Sigmoid colon (tissue), 6 donors: ENCODE measurements at regions not wholly inside any gene's neighbourhood (a gene's known extent, or its start where the extent isn't known, plus 50 kb on each side); places are given as distances from the start of the nearest gene placed in this dataset.

Experiments
- DNase-seq: peaks from one replicate; pipeline ENCODE4 v3.0.0-alpha.2; 2019
- H3K27ac ChIP-seq, 4 donors: fragments of 200-600 bp; sonication (generic); one replicate each; pipeline ENCODE4 v1.5.1; 2016 to 2019; ENCODE audit warnings: mild to moderate bottlenecking in 1 of 4
- H3K27me3 ChIP-seq, 3 donors: fragments of 200-600 bp; sonication (generic); one replicate each; pipeline ENCODE4 v1.5.1; 2019; ENCODE audit warnings: mild to moderate bottlenecking in 1 of 3
- H3K36me3 ChIP-seq, 4 donors: fragments of 200-600 bp; sonication (generic); one replicate each; pipeline ENCODE4 v1.5.1; 2016 to 2019
- H3K4me1 ChIP-seq, 4 donors: fragments of 200-600 bp; sonication (generic); one replicate each; pipeline ENCODE4 v1.5.1; 2017 to 2019
- H3K4me3 ChIP-seq, 4 donors: fragments of 200-600 bp; sonication (generic); one replicate each; pipeline ENCODE4 v1.5.1; 2017 to 2019; ENCODE audit warnings: mild to moderate bottlenecking in 2 of 4, moderate library complexity in 1 of 4
- H3K9me3 ChIP-seq, 4 donors: fragments of 200-600 bp in 3 of 4; sonication (generic) in 3 of 4; one replicate each; pipeline versions ENCODE4 v1.5.1 to v1.6.1; 2013 to 2019
- CTCF ChIP-seq, 4 experiments: fragments of 450-650 bp in 3 of 4; fragments of 200-600 bp in 1 of 4; IDR thresholded peaks; one replicate each; pipeline ENCODE4 v1.5.1; 2016 to 2019; ENCODE audit warnings: antibody characterized with exemption in 4 of 4, mild to moderate bottlenecking in 3 of 4, moderate library complexity in 2 of 4
- EP300 ChIP-seq, 4 donors: sonication (generic); formaldehyde crosslinking; IDR thresholded peaks; one replicate each; pipeline ENCODE4 v1.6.1; 2017; ENCODE audit warnings: antibody characterized with exemption in 4 of 4
- POLR2A ChIP-seq, 2 donors: fragments of 450-650 bp; IDR thresholded peaks; one replicate each; pipeline ENCODE4 v1.6.1; 2016; ENCODE audit warnings: antibody characterized with exemption in 2 of 2, mild to moderate bottlenecking in 2 of 2, moderate library complexity in 2 of 2
- POLR2AphosphoS5 ChIP-seq, 4 donors: sonication (generic); formaldehyde crosslinking; IDR thresholded peaks; one replicate each; pipeline ENCODE4 v1.6.1; 2017; ENCODE audit warnings: antibody characterized with exemption in 4 of 4
- WGBS, 2 donors: extraction: QIAGEN DNeasy Blood & Tissue Kit; methylation state at CpG; one replicate each; pipeline ENCODE4 v1.1.7; 2013; 5-methylcytosine and 5-hydroxymethylcytosine counted together
- intact Hi-C: fragments of 100-400 bp; cut with DNase I; formaldehyde crosslinking; loops from one replicate; pipeline ENCODE4 v1.15.1; 2023
- donor health status: healthy with polysubstance abuse.
- donor health status: healthy.

- no peak overlapping the region for H3K4me3 ChIP-seq
- no peaks in the 10 kb centered on the region for H3K27me3 ChIP-seq
- H3K4me1 ChIP-seq = peaks cover 0 to 36% (median 29%) of the 10 kb centered on the region in 4 donors
- peak in 2 of 4 donors; percentile 10 to 13 for TF ChIP-seq POLR2AphosphoS5 (IDR thresholded peaks at IDR 0.05)
- peak in 3 of 4 experiments; percentile 6 to 22 (median 12) for TF ChIP-seq CTCF (IDR thresholded peaks at IDR 0.05)
- TF ChIP-seq EP300 (IDR thresholded peaks at IDR 0.05) = no peak
- intact Hi-C loops = no loop called here
- no peaks in the 10 kb centered on the region for H3K36me3 ChIP-seq
- H3K27ac ChIP-seq = peak overlapping the region; percentile 69 to 80 (median 78)
- 70 to 89% methylated on average over 3 of the region's 3 CpGs for WGBS, 2 donors
- no peak for DNase-seq
- H3K9me3 ChIP-seq = no peaks in the 10 kb centered on the region
Measured at GRCh38 chr13:27354379-27354778, 70.0 kb upstream of the GTF3A start.

- 86 to 90% methylated on average over 7 of the region's 7 CpGs for WGBS, 2 donors
- no peaks in the 10 kb centered on the region for H3K9me3 ChIP-seq
- no peak for TF ChIP-seq EP300 (IDR thresholded peaks at IDR 0.05)
- TF ChIP-seq CTCF (IDR thresholded peaks at IDR 0.05) = no peak
- intact Hi-C loops = loop anchor here (5.0 kb wide), 1 partner anchor 104 kb away; the partner anchor contains the start of gene RPL21
- no peak for DNase-seq
- peak overlapping the region in 1 of 4 donors; percentile 2 for H3K27ac ChIP-seq
- no peaks in the 10 kb centered on the region for H3K36me3 ChIP-seq
- H3K4me1 ChIP-seq = peaks cover 0 to 36% (median 29%) of the 10 kb centered on the region in 4 donors
- H3K4me3 ChIP-seq = no peak overlapping the region
- no peaks in the 10 kb centered on the region for H3K27me3 ChIP-seq
Measured at GRCh38 chr13:27355894-27356293, 68.5 kb upstream of the GTF3A start.

- DNase-seq = no peak
- WGBS, 2 donors = 94% methylated on average over 6 of the region's 6 CpGs
- H3K4me1 ChIP-seq = peaks cover 0 to 29% (median 24%) of the 10 kb centered on the region in 4 donors
- intact Hi-C loops = loop anchor here (2.0 to 5.0 kb wide), 2 partner anchors 106 to 186 kb away; partner anchors contain the start of gene RPL21
- no peak overlapping the region for H3K27ac ChIP-seq
- TF ChIP-seq POLR2A (IDR thresholded peaks at IDR 0.05) (no peak), POLR2AphosphoS5 (IDR thresholded peaks at IDR 0.05) (no peak), CTCF (IDR thresholded peaks at IDR 0.05) (no peak), EP300 (IDR thresholded peaks at IDR 0.05) (no peak)
- no peak overlapping the region for H3K4me3 ChIP-seq
- no peaks in the 10 kb centered on the region for H3K36me3 ChIP-seq
- no peaks in the 10 kb centered on the region for H3K9me3 ChIP-seq
- H3K27me3 ChIP-seq = peaks cover 0 to 7% (median 0%) of the 10 kb centered on the region in 3 donors
Measured at GRCh38 chr13:27358420-27358819, 66.0 kb upstream of the GTF3A start.

- intact Hi-C loops = loop anchor here (1.0 to 5.0 kb wide), 4 partner anchors 107 to 413 kb away; partner anchors contain the start of gene RPL21
- H3K4me1 ChIP-seq = peaks cover 0 to 21% (median 16%) of the 10 kb centered on the region in 4 donors
- H3K9me3 ChIP-seq = no peaks in the 10 kb centered on the region
- no peak overlapping the region for H3K4me3 ChIP-seq
- no peaks in the 10 kb centered on the region for H3K36me3 ChIP-seq
- WGBS, 2 donors = 11 to 16% methylated on average over 6 of the region's 6 CpGs
- TF ChIP-seq POLR2AphosphoS5 (IDR thresholded peaks at IDR 0.05) (no peak), CTCF (IDR thresholded peaks at IDR 0.05) (peak; percentile 50 to 77 (median 60))
- H3K27me3 ChIP-seq = peaks cover 0 to 7% (median 0%) of the 10 kb centered on the region in 3 donors
- no peak overlapping the region for H3K27ac ChIP-seq
- DNase-seq = peak; percentile 83
Measured at GRCh38 chr13:27359199-27359821, 65.1 kb upstream of the GTF3A start.
